C1 segment of cervical spinal cord (tissue), 14 donors: ENCODE measurements at regions not wholly inside any gene's neighbourhood (a gene's known extent, or its start where the extent isn't known, plus 50 kb on each side); places are given as distances from the start of the nearest gene placed in this dataset.
A peak's percentile ranks its signal among the peaks of the same experiment; 100 is the strongest.
"Not testable (repeated sequence)": the region's sequence is repeated elsewhere in the genome, so short reads cannot be mapped to it uniquely, and the experiment has no call there.

Experiments
- DNase-seq, 14 donors: peaks; one replicate each; lab custom pipeline; 2025; lab: John Stamatoyannopoulos, UW

GRCh38 chr10:55168343-55168742 lies 367.3 kb upstream of the PCDH15 start:
- no peak for DNase-seq

GRCh38 chr10:55163388-55163979 lies 362.5 kb upstream of the PCDH15 start:
- DNase-seq = no peak

GRCh38 chr10:55162321-55162720 lies 361.3 kb upstream of the PCDH15 start:
- not testable (repeated sequence) for DNase-seq

- no peak for DNase-seq
Measured at GRCh38 chr10:55160655-55161283, 359.7 kb upstream of the PCDH15 start.

- no peak for DNase-seq
Measured at GRCh38 chr10:55158633-55159032, 357.6 kb upstream of the PCDH15 start.

GRCh38 chr10:55146032-55146431 lies 345.0 kb upstream of the PCDH15 start:
- DNase-seq = no peak

GRCh38 chr10:55144001-55144400 lies 343.0 kb upstream of the PCDH15 start:
- no peak for DNase-seq

- DNase-seq = no peak
Measured at GRCh38 chr10:55141892-55142291, 340.9 kb upstream of the PCDH15 start.

- DNase-seq = no peak
Measured at GRCh38 chr10:55137063-55137462, 336.0 kb upstream of the PCDH15 start.

GRCh38 chr10:55104738-55105137 lies 303.7 kb upstream of the PCDH15 start:
- no peak for DNase-seq

- DNase-seq = no peak
Measured at GRCh38 chr10:55098452-55098851, 297.4 kb upstream of the PCDH15 start.

- DNase-seq = no peak
Measured at GRCh38 chr10:55091691-55092328, 290.8 kb upstream of the PCDH15 start.

- no peak for DNase-seq
Measured at GRCh38 chr10:55078121-55078520, 277.1 kb upstream of the PCDH15 start.

GRCh38 chr10:55065185-55065584 lies 264.2 kb upstream of the PCDH15 start:
- no peak for DNase-seq

GRCh38 chr10:55063811-55064210 lies 262.8 kb upstream of the PCDH15 start:
- DNase-seq = no peak

- no peak for DNase-seq
Measured at GRCh38 chr10:55062349-55062748, 261.3 kb upstream of the PCDH15 start.

GRCh38 chr10:55058800-55059199 lies 257.8 kb upstream of the PCDH15 start:
- DNase-seq = no peak

GRCh38 chr10:55051515-55051914 lies 250.5 kb upstream of the PCDH15 start:
- no peak for DNase-seq

- no peak for DNase-seq
Measured at GRCh38 chr10:55048830-55049498, 247.9 kb upstream of the PCDH15 start.

- no peak for DNase-seq
Measured at GRCh38 chr10:55043540-55043939, 242.5 kb upstream of the PCDH15 start.

- no peak for DNase-seq
Measured at GRCh38 chr10:55033061-55033460, 232.0 kb upstream of the PCDH15 start.

- peak in 1 of 14 donors; percentile 8 for DNase-seq
Measured at GRCh38 chr10:55024713-55025112, 223.7 kb upstream of the PCDH15 start.

GRCh38 chr10:55019439-55019838 lies 218.4 kb upstream of the PCDH15 start:
- peak in 1 of 14 donors; percentile 12 for DNase-seq
